HEK293T (cell line): ENCODE measurements at regions not wholly inside any gene's neighbourhood (a gene's known extent, or its start where the extent isn't known, plus 50 kb on each side); places are given as distances from the start of the nearest gene placed in this dataset.

Experiments
- ELF4 ChIP-seq: fragments of 450-650 bp; IDR thresholded peaks from 2 replicates; pipeline ENCODE4 v1.6.1; 2017; ENCODE audit warnings: antibody characterized with exemption
- FOXM1 ChIP-seq: fragments of 450-650 bp; IDR thresholded peaks from 2 replicates; pipeline ENCODE4 v1.6.1; 2017; ENCODE audit warnings: mild to moderate bottlenecking, borderline replicate concordance
- HDGF ChIP-seq: fragments of 450-650 bp; IDR thresholded peaks from 2 replicates; pipeline ENCODE4 v1.6.1; 2017; ENCODE audit warnings: antibody characterized with exemption, borderline replicate concordance
- SUZ12 ChIP-seq: fragments of 450-650 bp; IDR thresholded peaks from 2 replicates; pipeline ENCODE4 v1.6.1; 2016; ENCODE audit warnings: mild to moderate bottlenecking

DNA sequence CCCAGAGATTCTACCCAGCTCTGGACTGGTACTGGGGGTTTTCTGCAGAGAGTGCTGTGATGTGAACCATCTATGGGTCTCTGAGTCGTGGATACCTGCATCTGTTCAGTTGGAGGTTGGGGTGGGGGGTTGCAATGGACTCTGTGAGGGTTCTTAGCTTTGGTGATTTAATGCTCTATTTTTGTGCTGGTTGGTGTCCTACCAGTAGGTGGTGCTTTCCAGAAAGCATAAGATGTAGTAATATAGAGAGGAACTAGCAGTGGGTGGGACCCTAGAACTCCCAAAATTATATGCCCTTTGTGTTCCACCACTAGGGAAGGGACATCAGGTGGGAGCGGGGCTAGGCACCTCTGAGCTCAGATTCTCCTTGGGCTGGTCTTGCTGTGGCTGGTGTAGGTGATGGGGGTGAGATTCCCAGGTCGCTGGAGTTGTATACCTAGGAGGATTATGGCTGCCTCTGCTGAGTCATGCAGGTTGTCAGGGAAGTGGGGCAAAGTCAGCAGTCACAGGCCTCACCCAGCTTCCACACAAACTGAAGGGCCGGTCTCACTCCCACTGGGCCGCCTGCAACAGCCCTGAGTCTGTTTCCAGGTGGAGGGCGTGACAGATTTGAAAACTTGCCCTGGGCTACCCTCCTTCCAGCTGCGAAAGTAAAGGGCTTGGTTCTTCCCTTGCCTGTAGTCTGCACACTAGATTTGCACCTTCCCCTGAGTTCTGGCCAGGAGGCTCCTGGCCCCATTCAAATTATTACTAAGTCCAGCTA lies 573.0 kb upstream of the SLITRK1 start:
- no peak for TF ChIP-seq SUZ12
- TF ChIP-seq HDGF, result no peak
- TF ChIP-seq ELF4, result no peak
- TF ChIP-seq FOXM1, result no peak
